Panc1 (cell line): ENCODE measurements at regions not wholly inside any gene's neighbourhood (a gene's known extent, or its start where the extent isn't known, plus 50 kb on each side); places are given as distances from the start of the nearest gene placed in this dataset.

ENCODE experiments used
- ATAC-seq: fragments of 200-7000 bp; cut with Tn5 transposase; 2 replicates; pipeline ENCODE4 v1.9.1; 2020; ENCODE audit warnings: mild to moderate bottlenecking, moderate library complexity
- BruUV-seq: library from RNA; stranded (reverse); fragments of 400-500 nt; replicated peaks from 2 replicates; lab custom pipeline; 2021; lab: Mats Ljungman, UMichigan
- CTCF ChIA-PET: fragments of 300-600 bp; sonication (Branson Sonifier 250); formaldehyde crosslinking; loops from one replicate; lab custom pipeline; 2022; ENCODE audit warnings: antibody characterized with exemption; lab: Charles Lee
- POLR2A ChIA-PET: fragments of 300-600 bp; sonication (Branson Sonifier 250); formaldehyde crosslinking; loops from one replicate; lab custom pipeline; 2022; ENCODE audit warnings: antibody characterized with exemption; lab: Charles Lee
- DNase-seq: peaks from one replicate; pipeline ENCODE4 v3.0.0-alpha.2; 2010; ENCODE audit warnings: low read depth, low spot score
- H3K27ac ChIP-seq: 2 replicates; pipeline ENCODE4 v1.5.1; 2011; ENCODE audit warnings: mild to moderate bottlenecking, low read length, inconsistent platforms
- H3K27me3 ChIP-seq: fragments of 200-500 bp; sonication (Bioruptor generic); 2 replicates; pipeline ENCODE4 v1.6.0; 2014; ENCODE audit warnings: low read length, inconsistent platforms; ENCODE audit not compliant: control insufficient read depth, insufficient read depth
- H3K36me3 ChIP-seq: fragments of 200-500 bp; sonication (Bioruptor generic); 2 replicates; pipeline ENCODE4 v1.5.1; 2014; ENCODE audit warnings: inconsistent platforms, mild to moderate bottlenecking, low read length, moderate library complexity; ENCODE audit not compliant: control insufficient read depth, insufficient read depth
- H3K4me1 ChIP-seq: 2 replicates; pipeline ENCODE4 v1.5.1; 2011; ENCODE audit warnings: inconsistent platforms, mild to moderate bottlenecking, low read length, moderate library complexity; ENCODE audit not compliant: control insufficient read depth, insufficient read depth
- H3K4me3 ChIP-seq, 2 experiments: 2 replicates each; pipeline ENCODE4 v1.5.1; 2011 to 2012; ENCODE audit warnings: low read depth in 2 of 2, low read length in 2 of 2, mild to moderate bottlenecking in 2 of 2, inconsistent platforms in 1 of 2, moderate library complexity in 1 of 2
- H3K9me3 ChIP-seq: fragments of 200-500 bp; sonication (Bioruptor generic); 2 replicates; pipeline ENCODE4 v1.5.1; 2014; ENCODE audit warnings: low read depth, mild to moderate bottlenecking, inconsistent platforms, low read length, moderate library complexity; ENCODE audit not compliant: control insufficient read depth, insufficient read depth
- CTCF ChIP-seq: fragments of 450-650 bp; IDR thresholded peaks from 2 replicates; pipeline ENCODE4 v1.5.1; 2017; ENCODE audit warnings: mild to moderate bottlenecking
- POLR2AphosphoS5 ChIP-seq: IDR thresholded peaks from 2 replicates; pipeline ENCODE4 v1.6.1; 2012; ENCODE audit warnings: mild to moderate bottlenecking, low read depth, low read length, moderate library complexity
- SIN3A ChIP-seq: IDR thresholded peaks from 2 replicates; pipeline ENCODE4 v1.6.1; 2012; ENCODE audit warnings: low read depth, mild to moderate bottlenecking, low read length, moderate library complexity, borderline replicate concordance; ENCODE audit not compliant: insufficient read depth
- TCF7L2 ChIP-seq: IDR thresholded peaks from 2 replicates; pipeline ENCODE4 v1.6.1; 2011; ENCODE audit warnings: mild to moderate bottlenecking, low read depth, low read length, inconsistent platforms
- in situ Hi-C: cut with HindIII; loops from 2 replicates; pipeline ENCODE4 v1.10.0; 2016; ENCODE audit warnings: low sequenced_read_pairs, low pct_unique_long_range_greater_than_20kb
- intact Hi-C: fragments of 100-400 bp; cut with micrococcal nuclease; formaldehyde crosslinking; loops from one replicate; pipeline ENCODE4 v1.10.0; 2022; ENCODE audit not compliant: unreplicated experiment
- TF ChIP-seq, protein P1 (sequence below), 2 experiments: IDR thresholded peaks; 2 replicates each; pipeline ENCODE4 v1.6.1; 2011 to 2012; ENCODE audit warnings: low read depth in 2 of 2, control low read depth in 1 of 2, low read length in 1 of 2, mild to moderate bottlenecking in 1 of 2, moderate library complexity in 1 of 2; ENCODE audit not compliant: insufficient read depth in 1 of 2

GRCh38 chr20:39946931-39947330 lies 742.1 kb downstream of the MAFB start:
- no peak for DNase-seq
- intact Hi-C loops: no loop called here
- Histone ChIP-seq H3K4me3 (no peak overlapping the region), H3K9me3 (no peaks in the 10 kb centered on the region), H3K4me1 (no peaks in the 10 kb centered on the region), H3K36me3 (no peaks in the 10 kb centered on the region), H3K27ac (no peak overlapping the region), H3K27me3 (no peaks in the 10 kb centered on the region)
- BruUV-seq: no TSS peak
- ChIA-PET POLR2A (no interaction called here), CTCF (no interaction called here)
- ATAC-seq: no peak
- no peak for TF ChIP-seq SIN3A
- no peak for TF ChIP-seq POLR2AphosphoS5
- TF ChIP-seq CTCF: no peak
- TF ChIP-seq, protein P1, sequence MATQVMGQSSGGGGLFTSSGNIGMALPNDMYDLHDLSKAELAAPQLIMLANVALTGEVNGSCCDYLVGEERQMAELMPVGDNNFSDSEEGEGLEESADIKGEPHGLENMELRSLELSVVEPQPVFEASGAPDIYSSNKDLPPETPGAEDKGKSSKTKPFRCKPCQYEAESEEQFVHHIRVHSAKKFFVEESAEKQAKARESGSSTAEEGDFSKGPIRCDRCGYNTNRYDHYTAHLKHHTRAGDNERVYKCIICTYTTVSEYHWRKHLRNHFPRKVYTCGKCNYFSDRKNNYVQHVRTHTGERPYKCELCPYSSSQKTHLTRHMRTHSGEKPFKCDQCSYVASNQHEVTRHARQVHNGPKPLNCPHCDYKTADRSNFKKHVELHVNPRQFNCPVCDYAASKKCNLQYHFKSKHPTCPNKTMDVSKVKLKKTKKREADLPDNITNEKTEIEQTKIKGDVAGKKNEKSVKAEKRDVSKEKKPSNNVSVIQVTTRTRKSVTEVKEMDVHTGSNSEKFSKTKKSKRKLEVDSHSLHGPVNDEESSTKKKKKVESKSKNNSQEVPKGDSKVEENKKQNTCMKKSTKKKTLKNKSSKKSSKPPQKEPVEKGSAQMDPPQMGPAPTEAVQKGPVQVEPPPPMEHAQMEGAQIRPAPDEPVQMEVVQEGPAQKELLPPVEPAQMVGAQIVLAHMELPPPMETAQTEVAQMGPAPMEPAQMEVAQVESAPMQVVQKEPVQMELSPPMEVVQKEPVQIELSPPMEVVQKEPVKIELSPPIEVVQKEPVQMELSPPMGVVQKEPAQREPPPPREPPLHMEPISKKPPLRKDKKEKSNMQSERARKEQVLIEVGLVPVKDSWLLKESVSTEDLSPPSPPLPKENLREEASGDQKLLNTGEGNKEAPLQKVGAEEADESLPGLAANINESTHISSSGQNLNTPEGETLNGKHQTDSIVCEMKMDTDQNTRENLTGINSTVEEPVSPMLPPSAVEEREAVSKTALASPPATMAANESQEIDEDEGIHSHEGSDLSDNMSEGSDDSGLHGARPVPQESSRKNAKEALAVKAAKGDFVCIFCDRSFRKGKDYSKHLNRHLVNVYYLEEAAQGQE (IDR thresholded peaks at IDR 0.05; ENCODE audit: insufficient read depth in 1 of 2, low read depth in 2 of 2, low read length in 1 of 2): no peak
- no peak for TF ChIP-seq TCF7L2
- in situ Hi-C loops: no loop called here

GRCh38 chr20:39946053-39946810 lies 742.8 kb downstream of the MAFB start:
- DNase-seq: no peak
- Histone ChIP-seq H3K4me1 (no peaks in the 10 kb centered on the region), H3K27me3 (no peaks in the 10 kb centered on the region), H3K36me3 (no peaks in the 10 kb centered on the region), H3K27ac (no peak overlapping the region), H3K9me3 (no peaks in the 10 kb centered on the region), H3K4me3 (no peak overlapping the region)
- in situ Hi-C loops: no loop called here
- CTCF ChIA-PET: no interaction called here
- intact Hi-C loops: no loop called here
- no peak for ATAC-seq
- TF ChIP-seq POLR2AphosphoS5: no peak
- TF ChIP-seq, protein P1 (IDR thresholded peaks at IDR 0.05; ENCODE audit: insufficient read depth in 1 of 2, low read depth in 2 of 2, low read length in 1 of 2): no peak
- TF ChIP-seq SIN3A: no peak
- TF ChIP-seq CTCF: no peak
- BruUV-seq: no TSS peak
- POLR2A ChIA-PET: no interaction called here
